ENCODE measurements at regions not wholly inside any gene's neighbourhood (a gene's known extent, or its start where the extent isn't known, plus 50 kb on each side); places are given as distances from the start of the nearest gene placed in this dataset.

GRCh38 chr11:27938011-27938410 is 169.9 kb downstream of the KIF18A start:
- Histone ChIP-seq H3K27ac (no peak overlapping the region), H3K27me3 (no peaks in the 10 kb centered on the region), H3K4me3 (no peak overlapping the region), H3K36me3 (no peaks in the 10 kb centered on the region), H3K9me3 (no peaks in the 10 kb centered on the region), H3K4me1 (no peaks in the 10 kb centered on the region)
- DNase-seq = no peak
- TF ChIP-seq CTCF (IDR thresholded peaks at IDR 0.05) (no peak), POLR2A (IDR thresholded peaks at IDR 0.05) (no peak)

GRCh38 chr11:27934830-27935145 is 173.2 kb downstream of the KIF18A start:
- Histone ChIP-seq H3K27ac (no peak overlapping the region), H3K9me3 (no peaks in the 10 kb centered on the region), H3K27me3 (no peaks in the 10 kb centered on the region), H3K4me1 (no peaks in the 10 kb centered on the region), H3K4me3 (no peak overlapping the region), H3K36me3 (no peaks in the 10 kb centered on the region)
- DNase-seq = no peak
- TF ChIP-seq POLR2A (IDR thresholded peaks at IDR 0.05) = no peak
- no peak for TF ChIP-seq CTCF (IDR thresholded peaks at IDR 0.05)

GRCh38 chr11:27933992-27934829 is 173.7 kb downstream of the KIF18A start:
- H3K4me3 ChIP-seq = no peak overlapping the region
- H3K9me3 ChIP-seq = no peaks in the 10 kb centered on the region
- no peak for DNase-seq
- no peak for TF ChIP-seq CTCF (IDR thresholded peaks at IDR 0.05)
- no peak for TF ChIP-seq POLR2A (IDR thresholded peaks at IDR 0.05)
- no peaks in the 10 kb centered on the region for H3K4me1 ChIP-seq
- no peaks in the 10 kb centered on the region for H3K36me3 ChIP-seq
- H3K27ac ChIP-seq = no peak overlapping the region
- no peaks in the 10 kb centered on the region for H3K27me3 ChIP-seq

DNA sequence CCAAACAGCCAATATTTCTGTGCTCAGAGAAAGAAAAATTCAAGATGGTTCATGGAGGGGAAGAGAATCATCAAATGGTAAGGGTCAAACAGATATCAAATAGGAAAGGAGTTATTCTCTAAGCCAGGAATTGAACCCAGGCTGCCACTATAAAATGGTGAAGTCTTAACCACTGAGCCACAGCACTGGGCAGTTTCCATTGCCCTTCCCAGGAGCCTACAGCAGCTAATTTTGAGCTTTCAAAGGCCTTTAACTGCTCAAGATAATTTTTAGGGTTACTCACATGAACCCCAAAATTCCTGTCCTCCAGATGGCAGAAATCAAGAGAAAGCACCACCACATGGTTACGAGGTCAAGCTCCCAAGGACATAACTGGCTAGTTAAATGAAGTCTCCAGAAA is 176.2 kb downstream of the KIF18A start:
- TF ChIP-seq POLR2A (IDR thresholded peaks at IDR 0.05) (no peak), CTCF (IDR thresholded peaks at IDR 0.05) (no peak)
- H3K9me3 ChIP-seq = no peaks in the 10 kb centered on the region
- no peaks in the 10 kb centered on the region for H3K4me1 ChIP-seq
- no peak for DNase-seq
- H3K27me3 ChIP-seq = no peaks in the 10 kb centered on the region
- no peaks in the 10 kb centered on the region for H3K36me3 ChIP-seq
- no peak overlapping the region for H3K4me3 ChIP-seq
- no peak overlapping the region for H3K27ac ChIP-seq

GRCh38 chr11:27930946-27931345 is 177.0 kb downstream of the KIF18A start:
- no peaks in the 10 kb centered on the region for H3K27me3 ChIP-seq
- TF ChIP-seq CTCF (IDR thresholded peaks at IDR 0.05) = no peak
- no peak for TF ChIP-seq POLR2A (IDR thresholded peaks at IDR 0.05)
- no peaks in the 10 kb centered on the region for H3K9me3 ChIP-seq
- H3K4me1 ChIP-seq = no peaks in the 10 kb centered on the region
- no peaks in the 10 kb centered on the region for H3K36me3 ChIP-seq
- no peak overlapping the region for H3K4me3 ChIP-seq
- DNase-seq = no peak
- no peak overlapping the region for H3K27ac ChIP-seq

- Histone ChIP-seq H3K27me3 (no peaks in the 10 kb centered on the region), H3K36me3 (no peaks in the 10 kb centered on the region), H3K4me1 (no peaks in the 10 kb centered on the region), H3K9me3 (no peaks in the 10 kb centered on the region), H3K27ac (no peak overlapping the region), H3K4me3 (no peak overlapping the region)
- no peak for DNase-seq
- no peak for TF ChIP-seq POLR2A (IDR thresholded peaks at IDR 0.05)
- no peak for TF ChIP-seq CTCF (IDR thresholded peaks at IDR 0.05)
Observed at GRCh38 chr11:27928809-27929208, 179.1 kb downstream of the KIF18A start.

Data from Peyer's patch (tissue), 4 donors.